NCI-H2227 (cell line): ENCODE measurements at regions not wholly inside any gene's neighbourhood (a gene's known extent, or its start where the extent isn't known, plus 50 kb on each side); places are given as distances from the start of the nearest gene placed in this dataset.
"Not testable (repeated sequence)": the region's sequence is repeated elsewhere in the genome, so short reads cannot be mapped to it uniquely, and the experiment has no call there.

ENCODE experiments used
- DNase-seq: peaks from one replicate; lab custom pipeline; 2025; ENCODE audit not compliant: unreplicated experiment; lab: John Stamatoyannopoulos, UW

DNA sequence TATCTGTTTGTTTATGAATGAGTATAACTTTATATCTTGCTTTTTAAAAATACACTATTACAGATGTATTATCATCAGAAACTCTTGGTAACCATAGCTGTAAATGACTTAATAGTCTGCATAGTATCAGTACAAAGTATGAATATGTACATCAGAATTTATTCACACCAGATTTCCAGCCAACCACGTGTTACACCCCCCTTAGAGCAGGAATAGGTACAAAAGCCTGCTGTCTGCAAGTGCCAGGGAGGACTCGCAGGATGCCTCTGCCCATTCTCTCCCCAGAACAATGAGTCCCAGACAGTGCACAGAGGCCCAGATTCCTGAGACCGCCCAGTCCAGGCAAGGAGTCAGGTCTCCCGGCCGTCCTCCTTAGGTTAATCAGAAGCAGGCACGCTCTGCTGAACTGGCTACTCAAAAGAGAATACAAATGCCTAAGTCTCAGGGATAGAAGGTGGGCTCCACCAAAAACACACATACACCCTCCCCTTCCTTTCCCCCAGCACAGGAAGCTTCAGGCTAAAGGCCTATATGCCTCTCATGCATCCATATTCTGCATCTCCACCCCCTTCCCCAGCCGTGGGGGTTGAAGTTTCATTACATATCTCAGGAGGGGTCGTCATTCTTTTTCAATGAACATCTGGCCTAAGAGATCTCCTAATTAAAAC is 159.1 kb upstream of the CDH11 start:
- DNase-seq, result no peak

GRCh38 chr16:65279576-65279975 is 157.7 kb upstream of the CDH11 start:
- DNase-seq, result no peak

- DNase-seq, result no peak
These were observed 157.0 kb upstream of the CDH11 start for GRCh38 chr16:65278874-65279273.

DNA sequence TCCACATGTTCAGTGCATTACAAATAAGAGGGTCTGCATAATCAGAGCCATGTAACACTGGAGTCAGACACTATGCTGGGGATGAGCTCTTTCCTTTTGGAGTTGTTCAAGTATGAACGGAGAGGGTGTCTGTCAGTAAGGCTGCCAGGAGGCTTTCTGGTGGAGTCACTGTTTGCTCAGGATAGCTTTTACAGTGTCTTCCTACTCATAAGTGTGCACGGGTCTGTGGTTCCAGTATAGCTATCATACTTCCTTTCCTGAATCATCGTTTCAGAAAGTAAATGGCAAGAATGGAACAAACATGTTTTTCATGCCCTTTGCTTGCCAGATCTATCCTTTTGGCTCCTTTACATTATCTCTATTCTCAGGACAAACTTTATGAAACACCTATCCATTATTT is 152.7 kb upstream of the CDH11 start:
- no peak for DNase-seq

- DNase-seq, result no peak
These were observed 151.0 kb upstream of the CDH11 start for GRCh38 chr16:65272699-65273414.

- no peak for DNase-seq
These were observed 150.1 kb upstream of the CDH11 start for GRCh38 chr16:65271996-65272395.

GRCh38 chr16:65268331-65268730 is 146.5 kb upstream of the CDH11 start:
- DNase-seq, result no peak

- no peak for DNase-seq
These were observed 142.0 kb upstream of the CDH11 start for GRCh38 chr16:65263896-65264295.

DNA sequence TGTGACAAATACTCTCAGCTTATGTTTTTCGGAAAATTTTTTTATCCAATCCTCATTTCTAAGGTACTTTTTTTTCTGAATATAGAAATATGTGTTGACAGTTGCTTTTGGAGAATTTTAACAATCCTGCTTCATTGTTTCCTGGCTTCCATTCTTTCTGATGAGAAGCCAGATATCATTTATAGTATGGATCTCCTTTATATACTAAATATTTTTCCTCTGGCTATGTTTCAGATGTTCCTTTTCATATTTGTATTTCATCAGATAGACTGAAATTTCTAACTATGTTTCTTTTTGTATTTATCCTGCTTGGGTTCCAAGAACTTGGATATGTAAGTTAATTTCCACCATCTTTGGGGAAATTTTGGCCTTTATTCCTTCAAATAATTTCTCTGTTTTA is 138.9 kb upstream of the CDH11 start:
- no peak for DNase-seq

DNA sequence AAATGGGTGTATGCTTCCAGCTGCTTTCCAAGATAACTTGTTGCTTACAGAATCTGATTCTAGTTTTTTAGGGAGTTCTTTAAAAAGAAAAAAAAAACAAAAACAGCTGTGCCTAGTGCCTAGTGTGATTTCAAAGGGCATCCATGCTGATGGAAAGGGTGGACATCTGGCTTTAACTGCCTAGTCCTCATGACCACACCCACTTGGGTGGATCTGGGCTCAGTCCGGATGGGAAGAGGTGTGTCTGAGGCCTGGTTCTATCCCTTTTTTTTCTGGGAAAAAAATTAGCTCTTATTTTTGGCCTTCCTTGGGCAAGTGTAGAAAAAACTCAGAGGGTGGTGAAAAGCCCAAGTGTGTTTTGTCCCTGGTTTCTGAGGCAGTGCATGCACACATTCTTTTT is 132.3 kb upstream of the CDH11 start:
- DNase-seq, result no peak

DNA sequence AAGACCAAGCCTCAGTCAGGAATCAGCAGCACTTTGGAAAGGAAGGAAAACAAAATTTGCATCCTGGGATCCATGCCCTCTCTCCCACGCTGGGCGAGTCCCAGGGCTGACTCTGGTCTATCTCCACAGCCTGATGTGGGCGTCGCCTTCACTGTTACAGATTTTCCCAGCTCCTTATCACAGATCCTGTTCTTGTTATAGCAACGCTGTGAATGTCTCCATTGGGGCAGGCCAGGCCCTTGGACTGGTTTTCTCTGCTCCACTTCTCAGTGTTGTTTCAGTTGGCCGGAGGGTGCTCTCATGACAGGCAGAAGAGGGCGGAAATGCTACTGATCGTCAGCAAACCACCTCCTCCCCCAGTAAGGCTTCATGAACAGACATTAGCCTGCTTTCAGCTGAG is 127.9 kb upstream of the CDH11 start:
- DNase-seq, result no peak

- DNase-seq, result no peak
These were observed 122.9 kb upstream of the CDH11 start for GRCh38 chr16:65244787-65245186.

- DNase-seq, result no peak
These were observed 113.7 kb upstream of the CDH11 start for GRCh38 chr16:65235339-65236177.

DNA sequence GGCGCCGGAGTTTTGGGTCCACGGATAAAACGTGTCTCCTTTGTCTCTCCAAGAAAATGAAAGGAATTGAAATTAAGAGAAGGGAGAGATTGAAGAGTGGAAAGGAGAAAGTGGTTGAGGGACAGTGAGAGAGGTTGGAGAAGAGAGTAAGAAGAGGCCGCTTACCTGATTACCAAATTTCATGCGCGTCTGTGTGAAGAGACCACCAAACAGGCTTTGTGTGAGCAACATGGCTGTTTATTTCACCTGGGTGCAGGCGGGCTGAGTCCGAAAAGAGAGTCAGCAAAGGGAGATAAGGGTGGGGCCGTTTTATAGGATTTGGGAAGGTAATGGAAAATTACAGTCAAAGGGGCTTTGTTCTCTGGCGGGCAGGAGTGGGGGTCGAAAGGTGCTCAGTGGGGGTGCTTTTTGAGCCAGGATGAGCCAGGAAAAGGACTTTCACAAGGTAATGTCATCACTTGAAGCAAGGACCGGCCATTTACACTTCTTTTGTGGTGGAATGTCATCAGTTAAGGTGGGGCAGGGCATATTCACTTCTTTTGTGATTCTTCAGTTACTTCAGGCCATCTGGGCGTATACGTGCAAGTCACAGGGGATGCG is 113.0 kb upstream of the CDH11 start:
- DNase-seq, result not testable (repeated sequence)

- DNase-seq, result no peak
These were observed 107.4 kb upstream of the CDH11 start for GRCh38 chr16:65229191-65229662.

DNA sequence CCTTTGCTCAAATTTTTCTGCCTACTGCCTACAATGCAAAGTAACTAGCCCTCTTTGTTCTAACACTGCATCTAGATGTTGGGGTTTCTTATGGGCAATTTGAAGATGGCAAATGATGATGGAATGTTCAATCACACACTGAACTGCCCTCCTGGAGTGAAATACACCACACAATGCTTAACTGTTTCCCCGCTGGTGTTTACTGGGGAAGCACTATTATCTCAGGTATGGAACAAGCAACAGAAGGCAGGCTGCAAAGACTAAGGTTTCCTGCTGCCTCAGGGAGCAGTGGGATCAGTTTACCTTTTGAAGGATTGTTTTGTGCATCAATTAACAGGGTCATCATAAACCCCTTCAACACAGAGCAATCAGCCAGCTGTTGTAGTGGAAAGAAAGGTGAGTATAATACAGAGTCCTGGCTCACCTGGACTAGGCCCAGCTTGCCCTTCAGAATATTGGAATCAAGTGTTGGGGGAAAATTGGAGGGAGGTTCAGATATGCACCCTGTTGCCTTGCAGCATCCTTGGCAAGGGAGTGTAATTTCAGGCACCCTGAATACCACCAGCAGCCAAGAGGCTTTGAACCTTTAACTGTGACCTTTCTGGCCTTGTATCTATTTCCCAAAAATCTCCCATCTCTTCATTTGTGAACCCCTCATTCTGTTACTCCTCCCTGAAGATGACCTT is 105.4 kb upstream of the CDH11 start:
- no peak for DNase-seq

DNA sequence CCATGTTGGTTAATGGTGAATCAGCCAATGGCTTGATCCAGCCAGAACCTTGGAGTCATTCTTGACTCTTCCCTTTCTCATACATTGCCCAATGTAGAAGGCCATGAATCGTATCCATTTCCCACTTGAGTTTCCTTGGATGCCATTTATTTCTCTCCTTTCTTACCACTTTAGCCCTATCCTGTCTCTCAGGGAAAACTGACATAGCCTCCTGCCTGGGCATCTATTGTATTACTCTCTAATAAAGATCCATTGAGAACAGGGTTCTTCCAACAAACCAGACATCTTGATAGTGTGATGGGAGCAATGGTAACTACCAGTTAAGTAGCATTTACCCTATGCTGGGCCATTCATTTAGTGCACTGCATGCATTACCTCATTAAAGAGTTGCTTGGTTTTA is 104.2 kb upstream of the CDH11 start:
- no peak for DNase-seq

- no peak for DNase-seq
These were observed 103.6 kb upstream of the CDH11 start for GRCh38 chr16:65225488-65225887.

- DNase-seq, result no peak
These were observed 103.1 kb upstream of the CDH11 start for GRCh38 chr16:65224994-65225393.

DNA sequence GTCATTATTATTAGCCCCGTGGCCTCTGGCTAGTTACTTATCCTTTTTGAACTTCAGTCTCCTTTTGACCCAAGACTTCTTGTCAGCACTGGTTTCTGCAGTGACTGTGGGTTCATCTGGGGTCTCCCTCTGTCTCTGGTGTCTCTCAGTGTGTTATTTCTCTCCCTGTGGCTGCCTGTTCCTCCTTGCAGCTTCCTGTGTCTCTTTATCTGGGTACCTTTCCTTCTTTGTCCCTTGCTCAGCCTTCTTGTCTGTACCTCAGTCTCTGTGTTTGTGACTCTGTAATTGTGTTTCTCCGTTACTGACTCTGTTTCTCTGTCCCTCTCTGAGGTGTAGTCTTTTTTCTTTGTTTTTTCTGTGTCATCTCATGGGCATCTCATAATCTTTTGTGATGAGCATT is 102.6 kb upstream of the CDH11 start:
- DNase-seq, result no peak

GRCh38 chr16:65223335-65223734 is 101.5 kb upstream of the CDH11 start:
- no peak for DNase-seq
